HG03432 (cell line): ENCODE measurements at regions not wholly inside any gene's neighbourhood (a gene's known extent, or its start where the extent isn't known, plus 50 kb on each side); places are given as distances from the start of the nearest gene placed in this dataset.

Experiments
- ATAC-seq: cut with Tn5 transposase; IDR thresholded peaks from one replicate; pipeline ENCODE4 v1.9.1; 2021; ENCODE audit warnings: mild to moderate bottlenecking, moderate library complexity; ENCODE audit not compliant: unreplicated experiment

DNA sequence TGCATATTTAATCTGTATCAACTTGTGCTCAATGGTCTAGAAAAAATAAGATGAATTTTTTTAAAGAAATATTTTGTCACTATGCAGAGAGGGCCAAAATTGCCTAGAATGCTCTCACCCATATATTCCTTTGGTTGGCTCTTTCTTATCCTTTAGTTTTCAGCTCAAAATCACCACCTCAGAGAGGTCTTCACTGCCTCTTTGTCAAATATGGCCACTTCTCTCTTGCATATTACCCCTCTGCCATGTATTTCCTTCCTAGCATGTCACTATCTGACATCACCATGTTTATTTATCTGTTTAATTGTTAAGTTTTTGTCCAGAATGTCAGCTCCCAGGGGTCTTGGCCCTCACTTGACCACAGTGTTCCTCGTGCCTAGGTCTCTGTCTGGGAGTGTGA is 535.2 kb upstream of the CDH2 start:
- ATAC-seq: no peak

DNA sequence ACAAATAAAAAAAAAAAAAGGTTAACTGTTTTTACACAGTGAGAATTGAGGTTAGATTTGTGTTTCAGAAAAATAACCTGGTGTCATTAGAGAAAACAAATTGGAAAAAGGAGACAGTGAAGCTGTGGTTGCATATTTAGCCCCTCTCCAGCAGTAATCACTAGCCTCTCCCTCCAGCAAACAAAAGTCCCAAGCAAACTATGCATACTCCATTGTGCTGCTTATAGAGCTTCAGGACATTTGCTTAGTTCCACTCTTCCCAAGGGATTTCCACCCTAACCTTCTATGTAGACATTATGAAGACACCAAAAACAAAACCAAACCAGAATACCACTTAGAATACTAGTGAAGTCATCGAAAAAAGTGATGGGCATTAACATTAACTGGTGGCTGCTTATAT is 534.2 kb upstream of the CDH2 start:
- ATAC-seq: no peak

DNA sequence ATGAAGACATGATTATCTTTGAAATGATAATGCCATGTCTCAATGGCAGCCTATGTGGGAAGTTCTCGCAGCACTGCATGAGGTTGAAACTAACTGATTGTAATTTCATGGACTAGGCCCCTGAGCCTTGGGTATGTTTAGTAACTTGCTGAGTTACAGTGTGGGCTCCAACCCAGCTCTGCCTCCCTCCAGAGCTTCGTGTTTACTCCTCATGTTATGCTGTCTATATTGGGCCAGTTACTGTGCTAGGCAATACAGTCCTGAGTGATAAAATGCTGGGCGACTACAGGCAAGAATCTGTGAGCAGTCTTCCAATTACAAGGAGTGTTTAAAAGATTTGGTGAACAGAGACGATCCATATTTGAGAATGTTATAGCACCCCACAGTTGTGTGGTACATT is 530.1 kb upstream of the CDH2 start:
- no peak for ATAC-seq

DNA sequence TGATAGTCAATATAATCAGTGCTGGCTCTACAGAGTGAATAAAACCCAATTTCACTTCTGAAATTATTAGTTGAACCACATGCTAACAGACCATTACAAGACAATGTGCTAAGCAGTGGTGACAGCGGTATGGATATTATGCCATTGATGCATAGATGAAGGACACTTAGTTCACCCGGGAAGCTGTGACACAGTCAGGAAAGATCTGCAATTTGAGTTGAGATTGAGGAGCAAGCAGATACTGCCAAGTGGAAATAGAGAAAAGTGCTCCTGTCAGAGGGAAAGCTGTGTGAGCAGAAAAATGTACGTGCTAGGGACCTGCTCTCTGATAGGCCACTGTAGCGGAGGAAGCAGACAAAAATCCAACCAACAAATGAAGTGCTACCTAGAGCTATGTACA is 529.5 kb upstream of the CDH2 start:
- ATAC-seq: no peak

DNA sequence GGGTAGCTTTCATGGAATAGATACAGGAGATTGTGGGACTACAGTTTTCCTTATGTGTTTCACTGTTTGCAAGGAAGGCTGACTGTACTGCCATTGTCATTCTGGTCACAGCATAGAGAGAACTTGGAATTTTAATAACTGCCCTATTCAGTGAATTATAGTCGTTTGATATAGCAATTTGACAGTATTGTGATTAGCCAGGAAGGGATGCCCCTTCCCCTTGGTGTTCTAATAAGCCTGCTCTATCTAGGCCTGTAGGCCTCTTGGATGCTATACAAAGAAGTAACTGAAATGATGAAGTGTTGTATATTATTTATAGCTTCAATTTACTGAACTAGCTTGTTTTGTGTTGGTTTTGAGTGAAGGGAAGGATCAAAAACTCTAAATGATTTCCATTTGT is 528.6 kb upstream of the CDH2 start:
- ATAC-seq: no peak

DNA sequence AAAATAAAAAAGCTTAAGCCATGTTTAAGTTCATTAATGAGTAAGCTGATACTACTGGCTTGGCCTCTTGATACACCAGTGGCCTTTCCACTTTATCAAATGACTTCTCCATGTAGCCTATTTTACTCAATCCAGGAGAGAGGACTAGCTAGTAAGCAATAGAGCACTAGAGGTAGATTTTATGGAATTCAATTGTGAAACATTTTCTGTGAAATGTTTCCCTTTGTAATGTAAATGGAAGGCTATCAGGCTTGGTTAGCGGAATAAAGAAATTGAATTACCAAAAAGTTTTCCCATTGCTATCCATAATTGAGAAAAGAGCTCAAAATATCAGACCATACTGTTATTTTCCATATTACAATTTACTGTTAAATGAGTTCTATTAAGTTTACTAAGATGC is 515.4 kb upstream of the CDH2 start:
- no peak for ATAC-seq

DNA sequence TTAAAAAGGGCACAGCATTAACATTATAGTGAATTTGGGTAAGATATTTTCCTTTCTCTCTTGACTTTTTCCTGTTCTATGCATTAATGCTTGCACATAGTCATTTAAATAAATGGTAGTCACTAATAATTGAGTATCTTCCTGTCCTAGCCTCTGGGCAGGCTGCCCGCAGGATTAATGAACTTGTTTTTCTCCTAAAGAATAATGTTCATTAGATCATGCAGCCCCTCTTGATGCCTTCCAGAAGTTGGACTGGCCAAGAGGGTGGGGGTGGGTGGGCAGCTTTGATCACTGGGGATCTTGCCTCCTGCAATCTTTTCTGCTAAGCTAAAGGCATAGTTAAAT is 514.5 kb upstream of the CDH2 start:
- no peak for ATAC-seq

DNA sequence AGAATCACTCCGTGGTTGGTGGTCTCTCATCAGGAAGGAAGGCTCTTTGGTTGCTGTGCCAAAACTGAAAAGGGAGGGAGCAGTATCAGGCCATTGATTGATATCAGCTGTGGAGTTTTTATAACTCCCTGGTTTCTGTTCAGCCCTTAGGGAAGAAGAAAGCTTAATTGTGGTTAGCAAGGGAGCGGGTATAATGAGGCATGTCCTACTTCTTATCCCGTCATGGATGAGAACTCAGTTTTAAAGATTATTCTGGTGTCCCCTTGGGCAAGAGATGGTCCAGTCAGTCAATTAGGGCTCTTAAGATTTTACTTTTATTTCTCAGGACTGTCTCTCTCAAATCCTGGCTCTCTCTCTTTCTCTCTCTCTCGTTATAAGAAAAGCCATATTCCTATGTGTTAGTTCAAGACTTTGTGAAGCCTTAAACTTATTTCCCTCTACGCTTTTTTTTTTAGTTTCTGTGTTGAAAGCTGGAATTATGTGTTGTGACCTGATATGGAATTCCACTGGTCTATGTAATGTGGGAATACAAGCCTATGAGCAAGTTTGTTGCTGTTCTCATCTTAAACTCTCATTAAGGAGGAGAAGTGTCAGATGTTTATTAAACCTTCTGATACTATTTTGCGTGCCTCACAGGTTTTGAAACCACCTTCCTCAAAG is 514.0 kb upstream of the CDH2 start:
- ATAC-seq: no peak

DNA sequence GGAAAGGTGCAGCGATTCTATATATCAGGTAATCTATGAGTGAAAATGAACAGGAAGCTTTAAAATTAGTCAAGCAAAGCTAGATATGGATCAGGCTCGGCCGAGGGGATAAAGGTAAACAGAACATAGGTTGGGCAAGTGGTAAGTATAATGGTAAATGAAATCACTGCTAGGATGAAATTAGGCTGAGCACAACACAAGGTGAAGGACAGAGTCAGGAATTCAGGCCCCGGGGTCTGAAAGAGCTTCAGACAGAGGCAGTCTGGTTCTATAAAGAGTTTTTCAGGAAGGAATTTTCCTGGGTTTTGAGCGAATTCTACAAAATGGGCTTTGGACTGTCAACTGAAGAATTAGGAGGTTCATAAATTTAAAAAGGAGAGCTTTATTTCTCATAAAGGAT is 513.2 kb upstream of the CDH2 start:
- no peak for ATAC-seq

DNA sequence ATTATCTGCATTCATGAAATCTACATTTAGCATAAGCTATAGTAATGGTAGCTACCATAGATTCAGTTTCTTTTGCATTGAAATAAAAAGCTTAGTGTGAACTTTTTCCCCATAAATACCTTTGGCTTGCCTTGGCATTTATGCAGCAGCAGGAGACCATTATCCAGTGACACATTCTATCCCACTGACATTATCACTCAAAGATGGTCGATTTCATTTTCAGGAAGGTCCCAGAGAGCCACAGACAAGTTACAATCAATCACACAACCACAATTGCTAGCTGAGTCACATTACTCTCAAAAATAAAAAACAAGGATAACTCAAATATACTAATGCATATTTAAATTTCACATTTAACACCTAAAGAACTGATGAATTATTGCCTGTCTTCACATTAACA is 512.7 kb upstream of the CDH2 start:
- no peak for ATAC-seq

DNA sequence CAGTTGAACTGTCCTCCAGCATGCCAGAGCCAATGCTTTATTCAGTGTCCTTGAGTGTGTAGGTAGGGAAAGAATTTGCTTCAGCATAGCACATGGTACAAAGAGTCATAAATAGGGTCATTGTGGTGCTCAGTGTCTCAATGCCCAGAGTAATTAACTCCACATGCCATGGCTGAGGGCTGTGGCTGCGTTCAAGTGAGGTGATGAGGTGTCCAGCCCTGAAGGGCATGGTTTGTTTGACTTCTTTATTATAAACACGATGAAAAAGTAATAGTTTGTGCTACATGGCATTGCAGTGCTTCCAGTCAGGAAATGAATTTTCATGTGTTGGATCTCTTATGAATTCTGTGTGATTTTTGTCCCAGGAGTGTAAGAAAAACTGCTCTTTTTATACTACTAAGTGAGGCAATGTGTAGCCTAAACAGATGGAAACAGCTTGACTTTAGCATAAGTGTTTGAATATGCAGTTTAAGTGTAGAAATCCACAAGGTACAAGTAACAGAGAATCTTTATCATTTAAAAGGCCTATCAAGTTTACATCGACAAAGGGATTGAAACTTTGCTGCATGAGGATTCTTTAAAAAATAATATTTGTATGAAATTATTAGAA is 507.9 kb upstream of the CDH2 start:
- ATAC-seq: no peak

DNA sequence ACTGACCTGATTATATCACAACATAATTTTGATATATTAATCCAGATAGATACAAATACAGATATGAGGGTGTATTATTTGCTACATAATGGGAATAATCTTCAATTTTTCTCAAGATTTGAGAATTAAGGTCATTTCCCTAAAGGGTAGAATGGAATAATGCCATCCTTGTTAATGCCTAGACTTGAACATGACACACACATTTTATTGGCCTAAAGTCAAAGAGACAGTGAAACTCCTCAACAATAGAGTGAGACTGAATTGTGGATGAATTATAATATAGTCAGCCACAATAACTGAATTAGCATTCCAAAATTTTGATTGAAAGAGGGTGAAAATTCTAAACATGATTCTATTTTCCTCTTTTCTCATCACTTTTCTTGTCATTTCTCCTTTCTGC is 506.0 kb upstream of the CDH2 start:
- ATAC-seq: no peak

DNA sequence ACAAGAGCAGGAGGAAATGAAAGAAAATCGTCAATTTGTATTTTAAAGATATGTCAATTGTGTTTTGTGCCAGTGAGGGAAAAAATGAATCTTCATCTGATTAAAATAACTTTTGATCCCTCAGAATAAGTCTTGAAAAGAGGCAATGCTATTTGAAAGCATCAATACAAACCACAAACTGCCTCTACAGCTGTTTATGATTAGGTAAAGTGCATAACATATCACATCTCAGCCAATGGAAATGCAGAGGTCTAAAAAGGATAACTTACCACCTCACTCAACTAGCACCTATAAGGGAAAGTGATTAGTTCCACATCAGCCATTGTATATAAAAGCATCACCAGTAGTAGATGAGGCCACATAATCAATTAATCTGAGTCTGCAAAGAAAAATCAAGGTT is 492.2 kb upstream of the CDH2 start:
- no peak for ATAC-seq

DNA sequence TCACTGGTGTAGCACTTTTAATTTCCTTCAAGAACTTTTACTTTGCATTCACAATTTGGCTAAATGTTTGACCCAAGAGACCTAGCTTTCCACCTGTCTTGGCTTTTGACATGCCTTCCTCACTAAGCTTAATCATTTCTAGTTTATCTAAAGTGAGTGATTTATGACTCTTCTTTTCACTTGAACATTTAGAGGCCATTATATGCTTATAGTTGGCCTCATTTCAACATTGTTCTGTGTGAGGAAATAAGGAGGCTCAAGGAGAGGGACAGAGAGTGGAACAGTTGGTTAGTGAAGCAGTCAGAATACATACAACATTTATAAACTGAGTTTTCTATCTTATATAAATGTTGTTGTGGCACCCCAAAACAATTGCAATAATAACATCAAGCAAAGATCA is 489.3 kb upstream of the CDH2 start:
- no peak for ATAC-seq

DNA sequence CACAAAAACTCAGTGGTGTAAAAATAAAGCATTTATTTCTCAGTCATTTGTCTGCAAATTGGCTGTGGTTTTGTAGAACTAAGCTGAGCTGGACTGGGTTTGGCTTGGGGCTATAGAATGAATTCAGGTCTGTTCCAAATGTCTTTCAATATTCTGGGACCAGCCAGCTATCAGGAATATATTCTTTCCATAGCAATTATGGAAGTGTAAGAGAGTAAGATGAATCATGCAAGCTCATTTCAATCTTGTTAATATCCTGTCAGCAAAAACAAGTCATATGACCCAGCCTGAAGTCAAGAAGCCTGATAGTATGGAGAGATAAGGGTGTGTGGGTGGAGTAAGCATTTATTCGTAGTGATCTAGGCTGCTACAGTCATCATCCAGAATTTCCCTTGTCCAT is 481.0 kb upstream of the CDH2 start:
- no peak for ATAC-seq

DNA sequence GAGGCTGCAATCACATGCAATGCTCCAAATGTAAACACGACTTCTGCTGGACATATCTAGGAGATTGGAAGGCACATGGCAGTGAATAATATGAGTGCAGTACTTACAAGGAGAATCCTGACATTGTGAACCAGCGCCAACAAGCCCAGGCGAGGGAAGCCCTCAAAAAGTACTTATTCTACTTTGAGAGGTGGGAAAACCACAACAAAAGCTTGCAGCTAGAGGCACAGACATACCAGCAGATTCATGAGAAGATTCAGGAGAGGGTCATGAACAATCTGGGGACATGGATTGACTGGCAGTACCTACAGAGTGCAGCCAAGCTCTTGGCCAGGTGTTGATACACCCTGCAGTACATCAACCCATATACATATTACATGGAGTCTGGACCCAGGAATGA is 475.7 kb upstream of the CDH2 start:
- ATAC-seq: no peak

DNA sequence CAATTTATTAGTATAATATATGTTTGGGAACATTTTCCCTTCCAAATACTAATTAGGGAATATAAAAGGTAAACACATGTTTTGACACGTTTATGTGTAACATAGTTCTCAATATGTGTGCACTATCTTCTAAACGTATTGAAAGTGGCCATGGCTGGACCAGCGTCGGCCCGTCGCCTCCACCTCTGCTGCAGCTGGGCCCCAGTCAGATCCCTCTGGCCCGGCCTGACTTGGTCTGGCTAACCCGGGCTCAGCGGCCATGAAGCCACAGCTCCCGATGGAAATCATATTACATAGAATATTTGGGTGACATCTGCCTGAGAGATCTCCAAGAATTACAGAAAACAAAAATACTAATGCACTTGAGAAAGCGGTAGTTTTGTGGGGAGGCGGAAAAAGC is 474.4 kb upstream of the CDH2 start:
- no peak for ATAC-seq

DNA sequence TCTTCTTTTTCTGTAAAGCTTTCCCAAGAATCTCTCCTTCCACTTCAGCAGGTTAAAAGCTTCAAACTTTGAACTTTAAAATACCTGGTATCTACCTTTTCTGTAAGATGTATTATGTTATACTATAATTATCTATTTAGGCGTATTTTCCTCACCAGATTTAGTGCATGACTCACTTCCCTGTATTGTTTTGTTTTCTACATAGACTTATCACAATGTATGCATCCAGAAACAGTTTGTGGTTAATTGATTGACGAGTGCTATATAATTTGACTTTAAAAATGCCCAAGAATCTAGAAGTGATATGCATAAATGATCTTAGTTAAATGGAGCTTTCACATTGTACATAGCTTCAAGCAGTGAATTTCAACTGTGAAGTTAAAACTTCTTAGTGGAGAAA is 473.9 kb upstream of the CDH2 start:
- ATAC-seq: no peak

DNA sequence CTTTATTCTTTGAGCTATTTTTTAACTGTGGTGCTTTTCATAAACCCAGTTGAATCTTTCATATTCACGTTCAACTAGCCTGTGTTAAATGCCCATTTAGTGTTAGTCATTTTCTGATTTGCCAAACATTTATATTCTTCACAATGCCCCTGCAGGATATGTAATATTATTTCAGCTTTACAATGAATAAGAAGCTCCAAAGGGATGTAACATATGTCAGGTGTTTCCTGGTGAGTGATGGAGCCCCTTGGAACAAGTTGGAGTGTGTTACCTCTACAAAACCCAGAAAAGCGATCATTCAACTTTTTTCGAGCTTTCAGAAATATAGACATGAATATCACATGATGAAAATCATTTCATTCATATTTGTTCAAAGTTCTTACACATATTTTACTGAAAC is 471.0 kb upstream of the CDH2 start:
- ATAC-seq: no peak

DNA sequence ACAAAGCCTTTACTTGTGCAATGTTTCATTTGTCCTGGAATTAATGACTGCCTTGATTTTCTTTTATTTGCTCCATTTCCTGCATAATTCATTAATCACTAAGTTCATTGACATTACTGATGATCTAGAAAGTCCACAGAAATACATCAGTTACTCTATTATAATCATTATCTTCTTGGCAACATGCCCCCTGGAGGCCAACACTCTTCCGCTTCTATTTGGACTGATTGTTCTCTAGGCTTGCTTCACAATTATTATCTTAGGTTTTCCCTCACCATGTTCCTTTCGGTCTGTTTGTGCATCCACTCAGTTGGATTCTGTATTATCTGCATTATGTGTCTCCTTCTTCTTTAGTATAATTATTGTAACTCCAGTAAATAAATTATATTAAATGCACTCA is 461.0 kb upstream of the CDH2 start:
- ATAC-seq: no peak

DNA sequence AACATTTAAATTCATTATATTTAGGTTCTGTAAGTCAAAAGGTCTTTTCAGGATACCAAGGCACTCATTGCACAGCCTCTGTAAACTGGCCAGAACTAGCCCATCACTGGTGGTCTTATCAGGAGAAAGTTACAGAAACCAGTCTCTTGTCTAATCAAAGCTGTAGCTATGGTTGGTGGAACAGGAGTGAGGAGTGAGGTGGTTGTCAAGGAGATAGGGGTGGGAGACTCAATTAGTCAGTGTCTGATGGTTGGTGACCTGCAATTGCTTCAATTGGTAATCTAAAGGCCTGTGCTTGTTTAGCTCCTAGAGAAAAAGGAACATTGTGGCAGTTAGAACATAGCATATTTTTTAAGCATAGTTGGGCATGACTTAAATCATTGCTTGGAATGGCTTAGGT is 458.6 kb upstream of the CDH2 start:
- no peak for ATAC-seq

DNA sequence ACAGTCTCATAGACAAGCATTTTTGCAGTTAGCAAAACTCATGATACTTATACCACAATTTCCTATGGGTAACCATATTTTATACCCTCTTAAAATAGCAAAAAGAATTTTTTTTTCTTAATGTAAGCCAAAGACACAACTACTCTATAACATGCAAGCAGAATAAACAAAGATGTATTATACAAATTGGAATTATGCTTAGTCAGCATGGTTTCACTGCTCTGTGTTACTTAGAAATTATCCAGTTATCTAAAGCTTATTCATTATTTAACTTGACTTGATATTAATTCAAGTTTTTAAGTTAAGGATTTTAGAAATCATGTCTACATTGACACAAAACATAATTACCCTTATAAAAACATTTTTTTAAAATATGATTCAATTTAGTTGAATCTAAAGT is 449.8 kb upstream of the CDH2 start:
- no peak for ATAC-seq

DNA sequence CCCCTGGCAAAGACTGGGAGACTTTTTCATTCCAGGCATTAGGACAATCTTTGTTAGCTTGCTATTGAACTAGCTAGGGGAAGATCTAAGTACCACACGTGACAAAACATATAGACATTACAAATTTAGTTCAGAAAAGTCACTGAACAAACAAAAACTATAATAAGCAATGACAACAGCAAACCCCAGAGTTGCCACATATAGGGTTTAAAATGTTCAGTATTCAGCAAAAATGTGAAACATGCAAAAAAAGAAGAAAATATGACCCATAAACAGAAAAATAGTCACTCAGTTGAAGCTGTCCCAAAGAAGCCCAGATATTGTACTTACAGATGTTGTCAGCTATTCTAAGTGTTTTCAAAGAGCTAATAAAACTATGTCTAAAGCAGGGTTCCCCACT is 431.1 kb upstream of the CDH2 start:
- ATAC-seq: no peak
